ENCODE measurements at regions not wholly inside any gene's neighbourhood (a gene's known extent, or its start where the extent isn't known, plus 50 kb on each side); places are given as distances from the start of the nearest gene placed in this dataset.

- TF ChIP-seq EP300 (IDR thresholded peaks at IDR 0.05) (no peak), POLR2A (IDR thresholded peaks at IDR 0.05) (no peak), CTCF (IDR thresholded peaks at IDR 0.05) (no peak), POLR2AphosphoS5 (IDR thresholded peaks at IDR 0.05) (no peak)
- no peak for ATAC-seq
- Histone ChIP-seq H3K36me3 (no peaks in the 10 kb centered on the region), H3K27me3 (no peaks in the 10 kb centered on the region), H3K4me1 (no peaks in the 10 kb centered on the region), H3K4me3 (no peak overlapping the region), H3K27ac (no peak overlapping the region), H3K9me3 (no peaks in the 10 kb centered on the region)
- 85 to 92% methylated on average over 5 of the region's 5 CpGs for WGBS, 2 donors (ENCODE audit: low coverage in 1 of 2)
These were observed 958.2 kb downstream of the DIAPH3 start for GRCh38 chr13:59205501-59205900.

DNA sequence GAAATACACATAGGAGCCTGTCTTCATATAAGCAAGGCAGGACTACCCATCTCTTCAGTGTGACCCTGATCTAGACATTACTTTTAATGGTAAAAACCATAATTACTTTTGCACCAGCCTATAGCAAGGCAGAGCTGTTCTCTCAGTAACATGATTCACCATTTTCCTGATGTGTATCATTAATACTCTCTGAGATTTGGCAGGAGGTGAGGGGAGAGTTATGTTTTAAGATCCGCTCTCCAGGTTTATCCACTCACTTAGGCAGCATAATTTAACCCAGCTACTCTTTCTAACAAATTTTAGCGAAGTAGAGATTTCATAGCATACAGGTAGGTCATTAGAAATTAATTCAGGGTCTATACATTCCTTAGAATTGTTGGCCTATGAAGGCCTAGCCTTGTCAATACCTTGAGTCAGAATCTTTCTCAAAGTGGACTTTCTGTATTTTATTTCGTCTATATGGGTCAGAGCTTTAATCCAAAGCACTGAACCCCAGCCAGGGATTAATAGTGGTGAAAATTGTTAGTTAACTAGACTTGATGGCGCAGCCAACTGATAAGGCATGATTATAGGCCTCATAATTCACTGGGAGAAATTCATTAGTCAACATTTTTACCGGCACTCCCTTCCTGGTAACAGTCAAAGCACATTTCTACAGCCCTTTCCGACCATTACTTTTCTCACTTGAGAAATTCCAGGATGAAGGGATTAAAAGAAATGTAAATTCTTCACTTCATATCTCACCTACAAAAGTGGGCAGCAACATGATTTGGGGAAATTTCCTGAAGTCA is 955.1 kb downstream of the DIAPH3 start:
- ATAC-seq = no peak
- Histone ChIP-seq H3K27ac (no peak overlapping the region), H3K4me3 (no peak overlapping the region), H3K27me3 (no peaks in the 10 kb centered on the region), H3K36me3 (no peaks in the 10 kb centered on the region), H3K4me1 (no peaks in the 10 kb centered on the region), H3K9me3 (no peaks in the 10 kb centered on the region)
- no peak for TF ChIP-seq CTCF (IDR thresholded peaks at IDR 0.05)
- 90 to 95% methylated on average over 6 of the region's 6 CpGs for WGBS, 2 donors (ENCODE audit: low coverage in 1 of 2)

DNA sequence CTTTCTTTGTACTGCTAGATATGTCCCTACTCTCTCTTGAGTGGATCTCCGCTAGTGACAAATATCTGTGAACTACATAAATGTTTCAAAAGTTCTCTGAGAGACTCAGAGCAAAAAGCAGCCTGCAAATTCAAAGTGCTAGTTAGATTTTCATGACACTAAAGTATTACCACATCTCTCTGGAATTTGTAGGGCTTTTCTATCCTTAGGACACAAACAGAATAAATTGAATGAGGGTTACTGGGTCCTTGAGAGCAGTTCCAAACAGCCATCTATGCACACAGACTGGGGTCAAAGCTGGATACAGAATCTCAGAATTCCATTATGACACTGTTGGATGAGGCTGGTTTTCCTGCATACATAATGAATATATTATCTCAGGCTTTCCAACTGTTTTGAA is 953.2 kb downstream of the DIAPH3 start:
- ATAC-seq = no peak
- Histone ChIP-seq H3K4me1 (no peaks in the 10 kb centered on the region), H3K4me3 (no peak overlapping the region), H3K27ac (no peak overlapping the region), H3K27me3 (no peaks in the 10 kb centered on the region), H3K36me3 (no peaks in the 10 kb centered on the region), H3K9me3 (no peaks in the 10 kb centered on the region)
- 60 to 100% methylated on average over 1 of the region's 1 CpG for WGBS, 2 donors (ENCODE audit: low coverage in 1 of 2)
- no peak for TF ChIP-seq EP300 (IDR thresholded peaks at IDR 0.05)
- TF ChIP-seq POLR2A (IDR thresholded peaks at IDR 0.05) = no peak
- TF ChIP-seq POLR2AphosphoS5 (IDR thresholded peaks at IDR 0.05) = no peak

- Histone ChIP-seq H3K4me3 (no peak overlapping the region), H3K36me3 (no peaks in the 10 kb centered on the region), H3K27me3 (no peaks in the 10 kb centered on the region), H3K9me3 (no peaks in the 10 kb centered on the region), H3K4me1 (no peaks in the 10 kb centered on the region), H3K27ac (no peak overlapping the region)
- no peak for ATAC-seq
- no peak for TF ChIP-seq CTCF (IDR thresholded peaks at IDR 0.05)
- TF ChIP-seq EP300 (IDR thresholded peaks at IDR 0.05) = no peak
- TF ChIP-seq POLR2A (IDR thresholded peaks at IDR 0.05) = no peak
- TF ChIP-seq POLR2AphosphoS5 (IDR thresholded peaks at IDR 0.05) = no peak
- 89 to 100% methylated on average over 2 to 3 of the region's 3 CpGs for WGBS, 2 donors (ENCODE audit: low coverage in 1 of 2)
These were observed 952.1 kb downstream of the DIAPH3 start for GRCh38 chr13:59211606-59212005.

DNA sequence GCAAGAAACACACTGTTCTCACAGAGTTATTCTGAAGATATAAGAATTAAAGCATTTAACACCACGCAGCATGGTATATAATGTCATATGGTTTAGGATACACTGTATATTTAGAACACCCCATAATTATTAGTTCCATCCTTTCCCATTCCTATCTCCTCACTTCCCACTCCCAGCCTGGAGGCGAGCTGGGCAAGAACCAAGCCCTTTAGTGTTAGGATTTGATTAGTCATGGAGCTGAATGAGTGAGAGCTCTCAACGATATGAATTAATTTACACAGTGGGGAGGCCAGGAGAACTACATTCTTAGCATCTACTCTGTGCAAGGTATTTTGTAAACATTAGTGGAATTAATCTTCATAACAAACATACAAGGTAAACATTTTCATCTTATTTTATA is 934.3 kb downstream of the DIAPH3 start:
- Histone ChIP-seq H3K4me3 (no peak overlapping the region), H3K27ac (no peak overlapping the region), H3K4me1 (no peaks in the 10 kb centered on the region), H3K36me3 (no peaks in the 10 kb centered on the region), H3K27me3 (no peaks in the 10 kb centered on the region), H3K9me3 (no peaks in the 10 kb centered on the region)
- ATAC-seq = no peak
- 80 to 89% methylated on average over 3 of the region's 3 CpGs for WGBS, 2 donors (ENCODE audit: low coverage in 1 of 2)
- TF ChIP-seq CTCF (IDR thresholded peaks at IDR 0.05) (no peak), POLR2A (IDR thresholded peaks at IDR 0.05) (no peak), EP300 (IDR thresholded peaks at IDR 0.05) (no peak), POLR2AphosphoS5 (IDR thresholded peaks at IDR 0.05) (no peak)

All from gastroesophageal sphincter (tissue), 4 donors.